HG03280 (cell line): ENCODE measurements at regions not wholly inside any gene's neighbourhood (a gene's known extent, or its start where the extent isn't known, plus 50 kb on each side); places are given as distances from the start of the nearest gene placed in this dataset.
"Not testable (repeated sequence)": the region's sequence is repeated elsewhere in the genome, so short reads cannot be mapped to it uniquely, and the experiment has no call there.

ENCODE experiments used
- ATAC-seq: cut with Tn5 transposase; IDR thresholded peaks from one replicate; pipeline ENCODE4 v1.9.1; 2021; ENCODE audit warnings: mild to moderate bottlenecking, moderate library complexity; ENCODE audit not compliant: unreplicated experiment

DNA sequence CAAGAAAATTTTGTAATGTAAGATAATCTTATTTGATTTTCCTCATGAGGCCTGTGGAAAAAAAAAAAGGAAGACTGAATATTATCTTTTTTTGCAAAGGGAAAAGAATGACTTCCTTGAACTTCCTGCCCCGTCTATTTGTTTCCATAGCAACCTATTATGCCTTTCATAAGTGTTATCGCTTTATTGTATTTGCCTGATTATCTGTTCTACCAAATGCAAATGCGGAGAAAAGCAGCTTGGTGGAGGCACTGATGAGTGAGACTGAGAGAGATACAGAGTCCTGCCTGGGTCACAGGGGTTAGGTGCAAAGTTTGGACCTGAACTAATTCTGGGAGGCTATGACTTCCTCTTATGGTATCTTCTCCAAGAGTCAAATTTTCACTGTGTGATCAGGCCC is 334.0 kb upstream of the KCNMB2 start:
- no peak for ATAC-seq

DNA sequence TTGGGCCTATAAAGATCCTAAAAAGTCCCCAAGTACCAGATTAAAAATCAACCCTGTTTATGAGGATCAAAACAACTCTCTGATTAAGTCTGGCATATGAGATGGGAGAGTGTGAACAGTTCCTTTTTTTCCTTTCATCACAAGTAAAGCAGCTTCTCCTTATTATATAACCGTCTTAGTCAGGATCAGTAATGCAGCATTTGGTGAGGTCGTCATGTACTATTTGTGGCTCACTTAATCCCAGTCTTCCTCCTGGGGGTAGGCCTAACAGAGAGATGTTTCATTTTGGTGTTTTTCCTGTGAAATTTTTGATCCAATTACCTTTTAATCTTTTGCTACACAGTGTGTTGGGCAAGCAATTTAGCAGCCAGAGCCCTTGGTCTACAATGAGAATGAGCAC is 333.1 kb upstream of the KCNMB2 start:
- no peak for ATAC-seq

DNA sequence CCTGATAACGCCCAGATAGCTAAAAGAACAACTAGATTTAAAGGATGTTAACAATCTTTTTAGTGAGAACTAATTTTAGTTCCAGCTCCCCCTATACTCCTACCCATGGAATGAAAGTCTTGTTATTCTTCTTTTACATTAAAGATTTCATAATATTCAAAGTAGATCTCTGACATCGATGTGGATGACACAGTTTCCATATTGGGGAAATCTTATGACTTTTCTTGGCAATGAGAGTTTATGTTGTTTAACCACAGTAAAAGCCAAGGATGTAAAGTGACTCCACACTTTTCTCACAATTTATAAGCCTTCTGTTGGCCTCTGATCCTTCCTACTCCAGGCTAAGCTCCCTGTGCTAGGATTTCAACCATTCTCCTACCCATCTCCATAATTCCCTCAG is 332.6 kb upstream of the KCNMB2 start:
- no peak for ATAC-seq

GRCh38 chr3:178205740-178206139 is 330.5 kb upstream of the KCNMB2 start:
- no peak for ATAC-seq

DNA sequence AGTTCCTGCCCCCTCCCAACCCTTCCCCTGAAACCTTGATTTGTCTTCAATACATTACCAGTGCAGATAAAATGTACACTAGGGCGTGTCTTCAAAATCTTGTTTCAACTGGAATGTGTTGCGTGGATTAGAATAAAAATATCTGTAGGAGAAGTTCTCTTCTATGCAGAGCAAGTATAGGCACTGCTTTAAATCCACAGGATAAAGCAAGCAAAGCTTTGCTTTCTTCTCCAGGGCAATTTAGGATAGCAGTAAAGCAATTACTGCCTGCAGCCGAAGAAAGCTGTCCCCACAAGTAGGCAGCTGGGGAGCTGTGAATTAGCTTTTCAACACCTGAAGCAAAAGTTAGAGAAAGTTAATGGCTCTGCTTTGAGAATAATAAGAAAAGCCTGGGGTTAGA is 329.7 kb upstream of the KCNMB2 start:
- no peak for ATAC-seq

GRCh38 chr3:178207161-178207560 is 329.1 kb upstream of the KCNMB2 start:
- ATAC-seq = not testable (repeated sequence)

DNA sequence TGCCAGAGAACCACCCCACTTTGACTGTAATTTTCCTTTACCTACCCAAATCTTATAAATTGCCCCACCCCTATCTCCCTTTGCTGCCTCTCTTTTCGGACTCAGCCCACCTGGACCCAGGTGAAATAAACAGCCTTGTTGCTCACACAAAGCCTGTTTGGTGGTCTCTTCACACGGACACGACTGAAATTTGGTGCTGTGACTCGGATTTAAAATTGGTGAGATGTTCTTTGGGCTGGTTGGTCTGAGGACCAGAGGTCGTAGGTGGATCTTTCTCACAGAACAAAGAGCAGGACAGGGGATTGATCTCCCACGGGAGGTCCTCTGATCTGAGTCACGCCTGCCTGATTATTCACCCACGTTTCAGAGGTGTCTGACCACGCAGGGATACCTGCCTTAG is 328.6 kb upstream of the KCNMB2 start:
- ATAC-seq = not testable (repeated sequence)

GRCh38 chr3:178209116-178209515 is 327.1 kb upstream of the KCNMB2 start:
- not testable (repeated sequence) for ATAC-seq

DNA sequence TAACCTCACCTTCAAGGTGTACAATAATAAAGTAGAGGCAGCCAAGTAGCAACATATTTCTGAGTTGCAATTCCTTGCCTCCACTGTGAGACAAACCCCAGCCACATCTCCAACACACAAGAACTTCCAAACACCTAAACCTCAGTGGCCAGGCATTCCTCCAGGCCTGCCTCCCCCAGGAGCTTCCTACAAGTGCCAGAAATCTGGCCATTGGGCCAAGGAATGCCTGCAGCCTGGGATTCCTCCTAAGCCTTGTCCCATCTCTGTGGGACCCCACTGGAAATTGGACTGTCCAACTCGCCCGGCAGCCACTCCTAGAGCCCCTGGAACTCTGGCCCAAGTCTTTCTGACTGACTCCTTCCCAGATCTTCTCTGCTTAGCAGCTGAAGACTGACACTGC is 326.6 kb upstream of the KCNMB2 start:
- not testable (repeated sequence) for ATAC-seq

DNA sequence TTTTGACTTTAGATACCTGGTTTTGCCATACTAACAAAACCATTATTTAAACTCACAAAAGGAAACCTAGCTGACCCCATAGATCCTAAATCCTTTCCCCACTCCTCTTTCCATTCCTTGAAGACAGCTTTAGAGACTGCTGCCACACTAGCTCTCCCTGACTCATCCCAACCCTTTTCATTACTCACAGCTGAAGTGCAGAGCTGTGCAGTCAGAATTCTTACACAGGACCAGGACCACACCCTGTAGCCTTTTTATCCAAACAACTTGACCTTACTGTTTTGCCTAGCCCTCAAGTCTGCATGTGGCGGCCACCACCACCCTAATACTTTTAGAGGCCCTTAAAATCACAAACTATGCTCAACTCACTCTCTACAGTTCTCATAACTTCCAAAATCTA is 325.1 kb upstream of the KCNMB2 start:
- ATAC-seq = not testable (repeated sequence)

- ATAC-seq = no peak
Measured at GRCh38 chr3:178217479-178217878, 318.8 kb upstream of the KCNMB2 start.

DNA sequence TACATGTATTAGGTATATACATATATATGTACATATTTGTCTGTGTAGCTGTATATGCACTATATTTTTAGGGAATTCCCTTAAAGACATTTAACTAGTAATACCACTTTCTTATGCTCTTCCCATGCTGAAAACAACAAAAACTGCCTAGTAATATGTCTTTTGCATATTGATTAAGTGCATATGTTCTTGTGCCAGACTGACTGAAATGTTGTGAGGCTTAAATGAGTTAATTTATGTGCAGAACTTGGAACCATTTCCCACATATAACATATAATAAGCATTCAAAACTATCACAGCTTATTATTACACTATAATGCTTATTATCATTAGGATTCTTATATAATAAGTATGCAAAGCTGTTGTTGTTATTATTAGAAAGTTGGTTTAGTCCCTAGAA is 318.0 kb upstream of the KCNMB2 start:
- no peak for ATAC-seq

GRCh38 chr3:178219661-178220060 is 316.6 kb upstream of the KCNMB2 start:
- ATAC-seq = not testable (repeated sequence)

- ATAC-seq = no peak
Measured at GRCh38 chr3:178223876-178224275, 312.4 kb upstream of the KCNMB2 start.

DNA sequence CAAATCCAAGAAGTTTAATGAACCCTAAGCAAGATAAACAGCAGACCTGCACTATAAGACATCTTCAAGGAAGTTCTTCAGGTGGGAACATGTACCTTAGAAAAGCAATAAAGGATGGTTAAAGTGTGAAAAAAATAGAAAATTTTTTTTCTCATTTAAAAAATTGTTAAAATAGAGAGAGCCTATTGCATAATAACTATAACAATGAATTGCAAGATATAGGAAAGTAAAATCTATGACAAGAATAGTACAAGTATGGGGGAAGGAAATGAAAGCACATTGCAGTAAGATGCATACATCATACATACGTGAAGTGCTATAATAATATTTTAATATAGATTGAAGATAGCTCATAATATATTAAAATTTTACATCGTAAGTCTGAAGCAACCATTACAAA is 310.1 kb upstream of the KCNMB2 start:
- ATAC-seq = no peak

DNA sequence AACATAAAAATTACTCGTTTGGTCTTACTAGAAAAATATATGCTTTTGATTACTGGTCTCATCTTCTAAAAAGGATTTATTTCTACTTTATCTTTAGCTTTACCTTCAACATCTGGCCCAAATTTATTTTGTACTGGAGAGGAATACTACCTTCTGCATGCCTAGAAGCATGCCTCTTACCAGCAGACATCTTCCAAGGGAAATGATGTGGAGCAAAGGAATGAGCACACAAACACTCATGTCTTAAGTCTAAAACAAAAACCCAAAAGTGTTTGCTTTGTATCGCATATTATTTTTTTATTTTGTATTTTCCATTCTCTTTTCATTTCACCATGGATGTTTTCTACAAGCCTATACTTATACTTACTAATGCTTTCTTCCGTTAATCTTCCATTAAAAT is 304.6 kb upstream of the KCNMB2 start:
- ATAC-seq = no peak

DNA sequence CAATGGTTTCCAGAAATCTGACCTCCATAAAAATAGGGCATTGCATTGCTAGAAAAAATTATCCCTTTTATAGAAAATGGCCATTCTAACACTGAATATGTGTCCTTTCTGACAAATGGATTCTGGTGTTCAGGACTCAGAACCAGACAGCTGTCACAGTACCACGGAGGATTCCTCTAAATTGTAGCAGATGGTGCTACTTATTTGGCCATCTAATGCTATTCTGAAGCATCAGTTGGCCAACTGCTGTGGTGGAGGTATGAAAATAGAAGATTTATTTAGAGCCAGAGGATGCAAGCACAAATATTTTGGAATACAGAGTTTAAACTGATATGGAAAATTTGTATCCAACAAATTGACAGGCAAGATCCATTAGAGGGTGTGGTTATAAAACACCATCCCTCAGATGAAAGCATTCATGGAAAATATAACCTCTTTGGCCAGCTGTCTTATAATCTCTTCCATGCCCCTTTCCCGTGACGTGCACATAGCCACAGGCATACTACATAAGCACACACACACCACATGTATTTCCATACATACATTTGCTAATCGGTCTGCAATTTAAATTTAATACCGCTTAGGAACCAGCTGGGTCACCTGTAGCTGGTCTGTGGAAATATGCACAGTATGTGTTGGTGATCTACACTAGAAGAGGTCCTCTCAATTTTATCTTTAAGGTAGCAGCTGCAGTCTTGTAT is 302.7 kb upstream of the KCNMB2 start:
- no peak for ATAC-seq

- ATAC-seq = no peak
Measured at GRCh38 chr3:178236555-178237277, 299.5 kb upstream of the KCNMB2 start.

GRCh38 chr3:178238179-178238578 is 298.1 kb upstream of the KCNMB2 start:
- ATAC-seq = no peak

- no peak for ATAC-seq
Measured at GRCh38 chr3:178244733-178245709, 291.2 kb upstream of the KCNMB2 start.

- no peak for ATAC-seq
Measured at GRCh38 chr3:178246004-178246403, 290.2 kb upstream of the KCNMB2 start.
